Sigmoid colon (tissue), 6 donors: ENCODE measurements at regions not wholly inside any gene's neighbourhood (a gene's known extent, or its start where the extent isn't known, plus 50 kb on each side); places are given as distances from the start of the nearest gene placed in this dataset.

ENCODE experiments used
- DNase-seq: peaks from one replicate; pipeline ENCODE4 v3.0.0-alpha.2; 2019
- H3K27ac ChIP-seq, 4 donors: fragments of 200-600 bp; sonication (generic); one replicate each; pipeline ENCODE4 v1.5.1; 2016 to 2019; ENCODE audit warnings: mild to moderate bottlenecking in 1 of 4
- H3K27me3 ChIP-seq, 3 donors: fragments of 200-600 bp; sonication (generic); one replicate each; pipeline ENCODE4 v1.5.1; 2019; ENCODE audit warnings: mild to moderate bottlenecking in 1 of 3
- H3K36me3 ChIP-seq, 4 donors: fragments of 200-600 bp; sonication (generic); one replicate each; pipeline ENCODE4 v1.5.1; 2016 to 2019
- H3K4me1 ChIP-seq, 4 donors: fragments of 200-600 bp; sonication (generic); one replicate each; pipeline ENCODE4 v1.5.1; 2017 to 2019
- H3K4me3 ChIP-seq, 4 donors: fragments of 200-600 bp; sonication (generic); one replicate each; pipeline ENCODE4 v1.5.1; 2017 to 2019; ENCODE audit warnings: mild to moderate bottlenecking in 2 of 4, moderate library complexity in 1 of 4
- H3K9me3 ChIP-seq, 4 donors: fragments of 200-600 bp in 3 of 4; sonication (generic) in 3 of 4; one replicate each; pipeline versions ENCODE4 v1.5.1 to v1.6.1; 2013 to 2019
- EP300 ChIP-seq, 4 donors: sonication (generic); formaldehyde crosslinking; IDR thresholded peaks; one replicate each; pipeline ENCODE4 v1.6.1; 2017; ENCODE audit warnings: antibody characterized with exemption in 4 of 4
- POLR2A ChIP-seq, 2 donors: fragments of 450-650 bp; IDR thresholded peaks; one replicate each; pipeline ENCODE4 v1.6.1; 2016; ENCODE audit warnings: antibody characterized with exemption in 2 of 2, mild to moderate bottlenecking in 2 of 2, moderate library complexity in 2 of 2
- POLR2AphosphoS5 ChIP-seq, 4 donors: sonication (generic); formaldehyde crosslinking; IDR thresholded peaks; one replicate each; pipeline ENCODE4 v1.6.1; 2017; ENCODE audit warnings: antibody characterized with exemption in 4 of 4
- WGBS, 2 donors: extraction: QIAGEN DNeasy Blood & Tissue Kit; methylation state at CpG; one replicate each; pipeline ENCODE4 v1.1.7; 2013; 5-methylcytosine and 5-hydroxymethylcytosine counted together
- intact Hi-C: fragments of 100-400 bp; cut with DNase I; formaldehyde crosslinking; loops from one replicate; pipeline ENCODE4 v1.15.1; 2023
- TF ChIP-seq, protein P1 (sequence below), 4 experiments: fragments of 450-650 bp in 3 of 4; fragments of 200-600 bp in 1 of 4; IDR thresholded peaks; one replicate each; pipeline ENCODE4 v1.5.1; 2016 to 2019; ENCODE audit warnings: antibody characterized with exemption in 4 of 4, mild to moderate bottlenecking in 3 of 4, moderate library complexity in 2 of 4
- donor health status: healthy with polysubstance abuse.
- donor health status: healthy.

GRCh38 chr9:104009826-104010225, 84.3 kb upstream of the SMC2 start:
- Histone ChIP-seq H3K27ac (no peak overlapping the region), H3K36me3 (no peaks in the 10 kb centered on the region), H3K4me1 (no peaks in the 10 kb centered on the region), H3K4me3 (no peak overlapping the region), H3K27me3 (no peaks in the 10 kb centered on the region), H3K9me3 (no peaks in the 10 kb centered on the region)
- no peak for DNase-seq
- no peak for TF ChIP-seq EP300 (IDR thresholded peaks at IDR 0.05)
- no peak for TF ChIP-seq POLR2AphosphoS5 (IDR thresholded peaks at IDR 0.05)
- no peak for TF ChIP-seq POLR2A (IDR thresholded peaks at IDR 0.05)
- TF ChIP-seq, protein P1, sequence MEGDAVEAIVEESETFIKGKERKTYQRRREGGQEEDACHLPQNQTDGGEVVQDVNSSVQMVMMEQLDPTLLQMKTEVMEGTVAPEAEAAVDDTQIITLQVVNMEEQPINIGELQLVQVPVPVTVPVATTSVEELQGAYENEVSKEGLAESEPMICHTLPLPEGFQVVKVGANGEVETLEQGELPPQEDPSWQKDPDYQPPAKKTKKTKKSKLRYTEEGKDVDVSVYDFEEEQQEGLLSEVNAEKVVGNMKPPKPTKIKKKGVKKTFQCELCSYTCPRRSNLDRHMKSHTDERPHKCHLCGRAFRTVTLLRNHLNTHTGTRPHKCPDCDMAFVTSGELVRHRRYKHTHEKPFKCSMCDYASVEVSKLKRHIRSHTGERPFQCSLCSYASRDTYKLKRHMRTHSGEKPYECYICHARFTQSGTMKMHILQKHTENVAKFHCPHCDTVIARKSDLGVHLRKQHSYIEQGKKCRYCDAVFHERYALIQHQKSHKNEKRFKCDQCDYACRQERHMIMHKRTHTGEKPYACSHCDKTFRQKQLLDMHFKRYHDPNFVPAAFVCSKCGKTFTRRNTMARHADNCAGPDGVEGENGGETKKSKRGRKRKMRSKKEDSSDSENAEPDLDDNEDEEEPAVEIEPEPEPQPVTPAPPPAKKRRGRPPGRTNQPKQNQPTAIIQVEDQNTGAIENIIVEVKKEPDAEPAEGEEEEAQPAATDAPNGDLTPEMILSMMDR (IDR thresholded peaks at IDR 0.05), result no peak
- intact Hi-C loops, result no loop called here
- 20 to 26% methylated on average over 3 of the region's 3 CpGs for WGBS, 2 donors

GRCh38 chr9:104022083-104022482, 72.0 kb upstream of the SMC2 start:
- no peak for DNase-seq
- Histone ChIP-seq H3K4me1 (no peaks in the 10 kb centered on the region), H3K27ac (no peak overlapping the region), H3K36me3 (no peaks in the 10 kb centered on the region), H3K9me3 (no peaks in the 10 kb centered on the region), H3K4me3 (no peak overlapping the region), H3K27me3 (no peaks in the 10 kb centered on the region)
- intact Hi-C loops, result no loop called here
- TF ChIP-seq POLR2A (IDR thresholded peaks at IDR 0.05) (no peak), POLR2AphosphoS5 (IDR thresholded peaks at IDR 0.05) (no peak), EP300 (IDR thresholded peaks at IDR 0.05) (no peak)
- TF ChIP-seq, protein P1 (IDR thresholded peaks at IDR 0.05), result no peak

DNA sequence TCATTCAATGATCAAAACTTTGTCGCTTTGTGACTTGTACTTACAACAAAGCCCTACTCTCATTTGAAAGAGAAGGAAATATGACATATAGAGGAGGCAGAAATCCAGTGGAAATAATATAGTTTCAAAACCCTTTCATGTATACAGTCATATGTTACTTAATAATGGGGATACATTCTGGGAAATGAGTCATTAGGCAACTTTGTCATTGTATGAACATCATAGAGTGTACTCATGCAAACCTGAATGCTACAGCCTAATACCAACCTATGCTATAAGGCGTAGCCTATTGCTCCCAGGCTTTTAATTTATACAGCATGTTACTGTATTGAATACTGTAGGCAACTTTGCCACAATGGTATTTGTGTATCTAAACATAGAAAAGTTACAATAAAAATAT, 69.0 kb upstream of the SMC2 start:
- 94 to 96% methylated on average over 2 of the region's 2 CpGs for WGBS, 2 donors
- Histone ChIP-seq H3K4me3 (no peak overlapping the region), H3K9me3 (no peaks in the 10 kb centered on the region), H3K36me3 (no peaks in the 10 kb centered on the region), H3K4me1 (peaks cover 0 to 4% (median 0%) of the 10 kb centered on the region in 4 donors), H3K27me3 (no peaks in the 10 kb centered on the region), H3K27ac (no peak overlapping the region)
- DNase-seq, result no peak
- intact Hi-C loops, result no loop called here
- TF ChIP-seq EP300 (IDR thresholded peaks at IDR 0.05), result no peak
- TF ChIP-seq POLR2AphosphoS5 (IDR thresholded peaks at IDR 0.05), result no peak
- no peak for TF ChIP-seq POLR2A (IDR thresholded peaks at IDR 0.05)
- TF ChIP-seq, protein P1 (IDR thresholded peaks at IDR 0.05), result no peak

DNA sequence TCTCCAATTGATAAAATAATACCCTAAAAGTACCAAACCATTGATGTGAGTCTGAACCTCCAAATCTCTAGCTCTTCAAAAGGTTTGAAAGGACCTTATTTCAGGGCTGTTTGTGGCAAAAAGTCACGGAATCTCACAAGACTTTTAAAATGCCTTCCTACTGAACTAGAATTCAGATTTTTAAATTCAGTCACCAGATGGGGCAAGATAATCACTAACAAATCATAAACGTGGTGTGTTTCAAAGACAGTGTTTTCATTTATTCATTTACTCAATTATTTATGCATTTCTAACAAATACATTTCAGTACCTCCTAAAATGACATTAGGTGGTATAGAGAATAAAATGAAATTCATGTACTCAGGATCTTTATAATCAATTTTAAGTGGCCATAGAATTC, 68.2 kb upstream of the SMC2 start:
- 53 to 64% methylated on average over 2 of the region's 2 CpGs for WGBS, 2 donors
- Histone ChIP-seq H3K36me3 (no peaks in the 10 kb centered on the region), H3K4me3 (no peak overlapping the region), H3K9me3 (no peaks in the 10 kb centered on the region), H3K27me3 (no peaks in the 10 kb centered on the region), H3K4me1 (peaks cover 0 to 4% (median 0%) of the 10 kb centered on the region in 4 donors), H3K27ac (no peak overlapping the region)
- no peak for DNase-seq
- TF ChIP-seq POLR2AphosphoS5 (IDR thresholded peaks at IDR 0.05), result no peak
- TF ChIP-seq, protein P1 (IDR thresholded peaks at IDR 0.05), result peak in 1 of 4 experiments; percentile 24
- intact Hi-C loops, result loop anchor here (2.0 kb wide), 3 partner anchors 65 to 717 kb away; no protein-coding TSS in a partner anchor

GRCh38 chr9:104027295-104027694, 66.8 kb upstream of the SMC2 start:
- TF ChIP-seq POLR2A (IDR thresholded peaks at IDR 0.05) (no peak), EP300 (IDR thresholded peaks at IDR 0.05) (no peak), POLR2AphosphoS5 (IDR thresholded peaks at IDR 0.05) (no peak)
- TF ChIP-seq, protein P1 (IDR thresholded peaks at IDR 0.05), result no peak
- H3K36me3 ChIP-seq, result no peaks in the 10 kb centered on the region
- no peaks in the 10 kb centered on the region for H3K27me3 ChIP-seq
- H3K4me3 ChIP-seq, result no peak overlapping the region
- no peaks in the 10 kb centered on the region for H3K9me3 ChIP-seq
- DNase-seq, result no peak
- peaks cover 0 to 4% (median 0%) of the 10 kb centered on the region in 4 donors for H3K4me1 ChIP-seq
- intact Hi-C loops, result loop anchor here (2.0 kb wide), 3 partner anchors 64 to 716 kb away; no protein-coding TSS in a partner anchor
- 15 to 30% methylated on average over 5 of the region's 5 CpGs for WGBS, 2 donors
- H3K27ac ChIP-seq, result no peak overlapping the region
